NCI-H2196 (cell line): ENCODE measurements at regions not wholly inside any gene's neighbourhood (a gene's known extent, or its start where the extent isn't known, plus 50 kb on each side); places are given as distances from the start of the nearest gene placed in this dataset.

ENCODE experiments used
- DNase-seq: peaks from one replicate; lab custom pipeline; 2025; ENCODE audit not compliant: unreplicated experiment; lab: John Stamatoyannopoulos, UW

GRCh38 chr6:50214937-50215336 is 165.2 kb upstream of the DEFB112 start:
- DNase-seq = no peak

GRCh38 chr6:50217841-50218240 is 168.1 kb upstream of the DEFB112 start:
- no peak for DNase-seq

DNA sequence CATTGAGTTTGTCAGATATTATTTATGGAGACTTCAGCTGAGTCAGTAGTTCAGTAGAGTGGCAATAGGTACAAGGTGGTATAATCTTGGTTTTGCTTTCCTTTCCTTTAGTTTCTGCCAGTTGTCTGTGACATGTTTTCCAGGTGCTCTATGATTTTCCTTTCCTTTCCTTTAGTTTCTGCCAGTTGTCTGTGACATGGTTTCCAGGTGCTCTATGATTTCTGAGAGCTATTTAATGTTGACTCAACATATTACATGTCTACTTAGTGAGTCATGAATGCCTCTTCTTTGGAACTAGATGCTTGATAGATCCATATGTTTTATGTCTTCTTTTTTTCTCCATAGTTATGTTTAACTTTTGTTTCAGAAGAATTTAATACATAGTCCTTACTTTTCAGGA is 186.4 kb upstream of the DEFB112 start:
- no peak for DNase-seq

- no peak for DNase-seq
Measured at GRCh38 chr6:50239853-50240252, 190.1 kb upstream of the DEFB112 start.

DNA sequence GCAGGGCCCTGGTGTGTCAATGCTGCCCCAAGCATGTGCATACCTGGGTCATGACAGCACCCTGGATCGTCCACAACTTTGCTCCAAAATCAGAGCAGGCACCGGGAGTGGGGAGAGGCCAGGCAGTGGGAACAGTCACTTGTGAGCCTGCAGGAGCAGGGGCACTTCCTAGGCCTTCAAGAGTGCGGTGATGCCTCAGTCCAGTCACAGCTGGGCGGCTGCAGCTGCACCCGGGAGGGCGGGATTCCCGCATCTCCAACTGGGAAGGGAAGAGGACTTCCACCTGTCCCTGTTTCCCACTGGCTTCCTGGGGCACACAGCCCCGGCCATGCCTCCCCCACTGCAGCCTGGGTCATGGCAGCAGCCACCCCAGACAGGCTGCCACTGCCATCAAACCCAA is 191.3 kb upstream of the DEFB112 start:
- no peak for DNase-seq

- DNase-seq = no peak
Measured at GRCh38 chr6:50249493-50249892, 199.8 kb upstream of the DEFB112 start.

DNA sequence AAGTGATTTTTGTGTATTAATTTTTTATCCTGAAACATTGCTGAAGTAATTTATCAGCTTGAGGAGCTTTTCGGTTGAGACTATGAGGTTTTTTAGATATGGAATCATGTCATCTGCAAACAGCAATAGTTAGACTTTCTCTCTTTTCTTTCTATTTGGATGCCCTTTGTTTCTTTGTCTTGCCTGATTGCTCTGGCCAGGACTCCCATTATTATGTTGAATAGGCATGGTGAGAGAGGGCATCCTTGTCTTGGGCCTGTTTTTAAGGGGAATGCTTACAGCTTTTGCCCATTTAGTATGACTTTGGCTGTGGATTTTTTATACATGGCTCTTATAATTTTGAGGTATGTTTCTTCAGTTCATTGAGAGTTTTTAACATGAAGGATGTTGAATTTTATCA is 207.6 kb upstream of the DEFB112 start:
- no peak for DNase-seq

DNA sequence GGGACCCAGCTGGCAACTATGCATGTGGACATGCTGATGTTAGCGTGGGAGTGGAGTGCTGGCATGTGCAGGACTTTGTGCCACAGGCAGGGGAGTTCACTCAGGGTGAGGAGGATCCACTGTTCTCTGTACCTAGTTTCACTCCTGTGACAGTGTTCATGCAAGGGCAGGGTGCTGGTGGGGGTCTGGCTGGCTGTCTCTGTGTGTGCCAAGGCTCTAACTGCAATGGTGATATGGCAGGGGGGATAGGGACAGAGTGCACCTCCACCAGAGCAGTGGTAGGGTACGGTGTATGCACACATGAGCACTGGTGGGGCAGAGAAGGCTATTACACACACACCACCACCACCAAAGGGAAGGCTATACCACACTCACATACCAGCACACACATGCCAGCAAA is 210.2 kb upstream of the DEFB112 start:
- no peak for DNase-seq

DNA sequence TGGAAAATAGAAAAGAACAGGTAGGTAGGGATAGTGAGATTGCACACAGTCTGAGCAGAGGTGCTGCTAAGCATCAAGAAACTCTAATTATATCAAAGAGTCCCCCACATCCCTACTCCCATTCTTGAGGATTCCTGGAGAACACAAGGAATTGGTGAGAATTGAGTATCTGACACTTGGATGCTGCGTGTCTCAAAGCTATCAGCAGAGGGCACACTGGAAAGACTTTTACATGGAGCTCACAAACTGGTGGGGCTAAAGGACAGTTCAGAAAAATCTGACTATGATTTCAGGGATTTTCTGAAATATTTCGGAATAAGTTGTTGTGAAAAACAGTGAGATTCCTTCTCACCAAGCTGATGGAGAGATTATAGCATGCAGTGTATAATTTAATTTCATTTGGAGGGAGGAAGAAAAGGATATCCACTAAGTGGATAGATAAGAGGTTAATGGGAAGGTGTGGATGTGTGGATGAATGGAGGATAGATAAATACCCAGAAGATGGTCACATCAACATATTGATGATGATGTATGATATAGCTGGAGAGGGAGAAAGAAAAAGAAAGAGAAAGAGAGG is 215.4 kb upstream of the DEFB112 start:
- DNase-seq = no peak

DNA sequence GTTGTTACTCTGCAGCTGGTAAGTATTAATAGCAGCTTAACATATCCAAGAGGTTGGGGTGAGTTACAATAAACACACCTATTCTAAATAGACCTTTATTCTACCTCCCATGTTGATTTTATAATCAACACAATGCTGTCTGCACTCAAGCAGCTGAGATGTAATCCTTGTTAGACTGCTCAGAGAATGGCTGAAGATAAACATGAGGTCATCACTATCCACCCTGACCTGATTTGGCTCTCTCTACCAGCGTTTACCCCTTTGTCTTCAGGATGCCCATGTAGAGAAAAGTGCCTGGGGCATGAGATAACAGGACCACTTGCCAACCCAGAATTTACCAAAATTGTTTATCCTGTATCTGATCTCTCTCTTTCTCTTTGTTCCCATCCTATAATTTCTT is 220.7 kb upstream of the DEFB112 start:
- DNase-seq = no peak

DNA sequence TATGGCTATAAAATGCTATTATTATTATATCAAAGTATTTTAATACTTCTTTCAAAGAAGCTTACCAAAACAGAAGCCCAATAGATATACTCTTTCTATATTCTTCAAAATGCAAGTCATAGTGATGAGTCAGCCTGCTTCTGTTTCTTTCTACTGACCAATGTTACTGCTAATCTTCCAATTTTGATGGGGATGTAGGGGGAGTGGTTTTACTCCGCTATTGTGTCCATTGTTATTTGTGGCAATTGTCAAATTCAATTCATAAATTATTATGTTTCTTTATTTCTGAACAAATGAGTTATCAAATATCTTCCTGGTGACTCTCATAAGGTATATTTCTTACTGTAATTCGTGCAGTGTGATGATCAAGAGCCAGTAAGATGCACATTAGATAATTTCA is 221.5 kb upstream of the DEFB112 start:
- DNase-seq = no peak

- DNase-seq = no peak
Measured at GRCh38 chr6:50271817-50272216, 222.1 kb upstream of the DEFB112 start.

GRCh38 chr6:50272611-50273010 is 222.9 kb upstream of the DEFB112 start:
- DNase-seq = no peak

DNA sequence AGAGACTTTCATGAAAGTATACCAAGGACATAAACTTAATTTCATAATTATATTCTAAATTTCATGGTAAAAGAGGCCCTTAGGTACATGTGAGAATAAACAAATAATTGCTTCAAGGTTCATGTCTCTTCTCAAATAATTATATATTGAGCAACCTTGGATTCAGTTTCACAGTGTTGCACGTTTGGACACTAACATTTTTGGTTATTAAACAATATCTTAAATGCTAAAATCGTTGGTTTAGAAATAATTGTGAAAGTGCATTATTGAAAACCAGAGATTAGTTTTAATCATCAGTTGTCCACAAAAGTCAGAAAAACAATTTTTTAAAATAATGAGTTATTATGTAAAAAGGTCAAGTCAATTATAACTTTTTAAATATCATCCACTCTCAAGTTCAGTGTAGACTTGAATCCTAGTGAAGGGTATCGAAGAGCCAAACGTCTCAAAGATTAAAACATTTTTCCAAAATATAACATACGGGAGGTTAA is 227.1 kb upstream of the DEFB112 start:
- no peak for DNase-seq

- DNase-seq = no peak
Measured at GRCh38 chr6:50277774-50278173, 228.0 kb upstream of the DEFB112 start.

DNA sequence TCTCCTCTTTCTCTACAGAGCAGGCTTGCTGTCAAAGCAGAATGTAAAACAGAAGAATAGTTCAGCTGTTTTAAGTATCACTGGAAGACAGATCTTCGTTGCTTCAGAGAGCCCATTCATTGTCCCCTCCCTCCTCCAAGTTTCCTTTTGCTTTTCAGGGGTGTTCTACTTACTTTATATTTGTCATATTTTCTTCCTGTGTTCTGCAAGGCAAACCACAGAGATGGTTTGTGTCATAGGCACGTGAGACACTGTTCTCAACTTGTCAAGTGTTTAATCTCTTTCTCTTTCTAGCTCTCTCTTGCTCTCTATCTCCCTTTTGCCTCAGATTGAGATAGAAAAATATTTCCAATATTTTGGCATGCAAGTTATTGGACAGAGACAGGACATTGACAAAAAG is 228.9 kb upstream of the DEFB112 start:
- DNase-seq = no peak

GRCh38 chr6:50285735-50286134 is 236.0 kb upstream of the DEFB112 start:
- DNase-seq = no peak

DNA sequence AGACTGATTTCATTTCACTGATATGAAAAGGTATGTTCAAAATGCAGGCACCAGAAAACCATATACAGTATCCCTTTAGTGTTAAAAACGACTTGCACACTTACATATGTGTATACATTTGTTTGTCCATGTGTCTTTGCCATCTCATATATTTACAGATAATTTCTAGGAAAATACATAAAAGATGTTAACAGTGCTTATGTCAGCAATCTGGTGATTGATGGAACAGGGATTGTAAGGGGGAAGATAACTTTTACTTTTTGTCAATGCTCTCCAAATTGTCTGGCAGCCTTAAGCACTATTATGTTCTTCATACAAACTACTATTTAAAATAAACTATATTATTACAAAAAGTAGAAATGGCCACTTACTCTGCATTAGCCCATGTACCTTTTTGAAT is 238.5 kb upstream of the DEFB112 start:
- no peak for DNase-seq

- DNase-seq = no peak
Measured at GRCh38 chr6:50288881-50289280, 239.2 kb upstream of the DEFB112 start.

DNA sequence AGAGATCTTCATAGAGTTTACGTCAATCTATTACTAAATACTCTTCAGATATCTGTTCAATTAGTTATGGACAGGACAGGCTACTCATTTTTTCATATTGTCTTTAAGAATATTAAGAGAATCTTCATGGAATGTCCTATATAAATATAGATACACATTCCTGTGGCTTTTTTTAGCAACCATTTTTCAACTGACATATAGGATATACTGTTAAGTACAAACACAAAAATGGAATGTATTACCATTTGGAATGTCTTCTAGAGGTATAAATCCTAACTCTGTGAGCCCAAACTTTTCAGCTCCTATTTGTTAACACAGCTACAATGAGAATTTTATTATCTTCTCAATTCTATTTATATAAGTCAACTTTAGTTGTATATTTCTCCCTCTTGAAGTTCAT is 239.6 kb upstream of the DEFB112 start:
- no peak for DNase-seq

DNA sequence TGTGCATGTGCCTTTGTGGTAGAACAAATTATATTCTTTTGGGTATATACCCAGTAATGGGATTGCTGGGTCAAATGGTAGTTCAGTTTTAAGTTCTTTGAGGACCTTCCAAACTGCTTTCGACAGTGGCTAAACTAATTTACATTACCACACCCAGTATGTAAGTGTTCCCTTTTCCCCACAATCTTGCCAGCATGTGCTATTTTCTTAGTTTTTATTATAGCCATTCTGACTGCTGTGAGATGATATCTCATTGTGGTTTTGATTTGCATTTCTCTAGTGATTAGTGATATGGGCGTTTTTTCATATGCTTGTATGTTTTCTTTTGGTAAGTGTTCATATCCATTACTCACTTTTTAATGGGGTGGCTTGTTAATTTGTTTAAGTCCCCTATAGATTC is 251.6 kb upstream of the DEFB112 start:
- no peak for DNase-seq

- DNase-seq = no peak
Measured at GRCh38 chr6:50305660-50306059, 255.9 kb upstream of the DEFB112 start.

DNA sequence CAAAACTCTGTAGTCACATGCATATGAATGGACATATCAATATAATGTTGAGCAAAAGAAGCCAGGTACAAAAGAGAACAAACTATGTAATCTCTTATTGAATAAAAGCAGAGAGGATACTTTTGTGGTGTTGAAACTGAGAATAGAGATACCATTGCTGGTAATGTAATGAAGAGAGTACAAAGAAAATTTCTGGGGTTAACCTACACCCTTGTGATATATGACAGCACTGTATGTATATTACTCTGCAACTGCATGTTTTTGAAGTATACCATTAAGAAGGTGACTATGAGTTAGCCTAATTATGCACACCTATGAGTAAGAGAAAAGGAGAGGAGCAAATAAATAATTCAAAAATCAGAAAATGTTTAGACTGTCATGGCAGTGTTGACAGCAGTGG is 268.8 kb upstream of the DEFB112 start:
- DNase-seq = no peak

DNA sequence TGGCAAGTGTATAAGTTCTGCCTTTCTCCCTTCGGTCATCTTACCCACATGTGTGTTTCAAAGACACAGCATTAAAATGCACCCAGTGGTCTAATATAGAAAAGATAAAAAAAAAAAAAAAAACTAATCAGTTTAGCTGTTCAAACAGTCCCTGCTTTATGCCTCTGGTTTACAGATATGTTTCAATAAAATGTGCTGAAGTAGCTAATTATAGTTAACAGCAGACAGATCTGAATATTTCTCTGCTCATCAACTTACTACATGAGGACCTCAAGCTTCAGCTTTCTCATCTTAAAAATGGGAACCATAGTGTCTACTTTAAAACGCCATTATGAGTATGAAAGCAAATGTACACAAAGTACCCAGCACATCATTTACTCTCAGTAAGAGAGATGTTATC is 280.6 kb upstream of the DEFB112 start:
- no peak for DNase-seq
